H1 (cell line): ENCODE measurements at regions not wholly inside any gene's neighbourhood (a gene's known extent, or its start where the extent isn't known, plus 50 kb on each side); places are given as distances from the start of the nearest gene placed in this dataset.

Source experiments
- CTCF ChIA-PET: fragments of 300-600 bp; sonication (Branson Sonifier 250); formaldehyde crosslinking; loops from one replicate; lab custom pipeline; 2021; ENCODE audit not compliant: partially characterized antibody; lab: Charles Lee
- POLR2A ChIA-PET: fragments of 300-600 bp; sonication (Branson Sonifier 250); formaldehyde crosslinking; loops from one replicate; lab custom pipeline; 2021; ENCODE audit warnings: inconsistent platforms; ENCODE audit not compliant: partially characterized antibody; lab: Charles Lee
- DNase-seq, 2 experiments: peaks; one replicate each; pipeline versions ENCODE4 v3.0.0 to v3.0.0-alpha.2; 2010 to 2022; ENCODE audit warnings: low spot score in 2 of 2, low read depth in 1 of 2, mixed read lengths in 1 of 2
- FAIRE-seq: peaks from 2 replicates; lab custom pipeline; 2011; peaks lifted over from hg19 to GRCh38; lab: Jason Lieb, UNC
- H2AFZ ChIP-seq: 2 replicates; pipeline ENCODE4 v1.8.1; 2012; ENCODE audit warnings: low read length, inconsistent platforms
- H2AK5ac ChIP-seq: 2 replicates; pipeline ENCODE4 v1.6.1; 2013; ENCODE audit warnings: low read depth, low read length
- H2BK120ac ChIP-seq: replicated peaks from 2 replicates; pipeline ENCODE3; 2013; ENCODE audit warnings: low read depth, low read length, inconsistent platforms
- H2BK12ac ChIP-seq: 2 replicates; pipeline ENCODE4 v1.6.1; 2013; ENCODE audit warnings: low read depth, low read length
- H2BK15ac ChIP-seq: 2 replicates; pipeline ENCODE4 v1.6.1; 2013; ENCODE audit warnings: low read length
- H2BK20ac ChIP-seq: 2 replicates; pipeline ENCODE4 v1.6.1; 2013; ENCODE audit warnings: low read length
- H2BK5ac ChIP-seq: 2 replicates; pipeline ENCODE4 v1.6.1; 2013; ENCODE audit warnings: low read depth, low read length
- H3K14ac ChIP-seq: 2 replicates; pipeline ENCODE4 v1.6.1; 2013; ENCODE audit warnings: inconsistent platforms; ENCODE audit not compliant: insufficient read length
- H3K18ac ChIP-seq: 2 replicates; pipeline ENCODE4 v1.6.1; 2013; ENCODE audit warnings: low read length; ENCODE audit errors: extremely low read depth
- H3K23ac ChIP-seq: 2 replicates; pipeline ENCODE4 v1.6.1; 2013; ENCODE audit warnings: inconsistent platforms; ENCODE audit not compliant: insufficient read length
- H3K23me2 ChIP-seq: 2 replicates; pipeline ENCODE4 v1.6.1; 2013; ENCODE audit warnings: low read depth, low read length
- H3K27ac ChIP-seq: 2 replicates; pipeline ENCODE4 v1.6.1; 2011; ENCODE audit warnings: low read depth, low read length, inconsistent platforms
- H3K27me3 ChIP-seq, 4 experiments: replicated peaks in 1 of 4; 1 replicate in 1 of 4; 2 replicates in 3 of 4; pipeline versions ENCODE4 v1.6.1 to v1.8.1; 2011 to 2013; ENCODE audit warnings: low read length in 3 of 4, mild to moderate bottlenecking in 3 of 4, inconsistent platforms in 2 of 4, mixed read lengths in 2 of 4, moderate library complexity in 1 of 4; ENCODE audit not compliant: control insufficient read depth in 3 of 4, insufficient read depth in 3 of 4; ENCODE audit errors: extremely low read depth in 1 of 4
- H3K36me3 ChIP-seq, 4 experiments: 2 replicates each; pipeline versions ENCODE4 v1.6.1 to v1.8.1; 2011 to 2013; ENCODE audit warnings: mild to moderate bottlenecking in 4 of 4, low read length in 3 of 4, moderate library complexity in 2 of 4, control low read depth in 1 of 4, inconsistent platforms in 1 of 4; ENCODE audit not compliant: insufficient read depth in 4 of 4, control insufficient read depth in 2 of 4
- H3K4ac ChIP-seq: replicated peaks from 2 replicates; pipeline ENCODE3; 2013; ENCODE audit warnings: low read length, low read depth, mixed read lengths, inconsistent platforms; ENCODE audit not compliant: insufficient read length
- H3K4me1 ChIP-seq, 4 experiments: replicated peaks in 1 of 4; 1 replicate in 1 of 4; 2 replicates in 3 of 4; pipeline versions ENCODE4 v1.6.1 to v1.8.1; 2011 to 2013; ENCODE audit warnings: low read length in 3 of 4, inconsistent platforms in 2 of 4, mixed read lengths in 1 of 4; ENCODE audit not compliant: insufficient read depth in 4 of 4, control insufficient read depth in 3 of 4
- H3K4me2 ChIP-seq, 2 experiments: 2 replicates each; pipeline versions ENCODE4 v1.6.1 to v1.8.1; 2011 to 2013; ENCODE audit warnings: low read depth in 2 of 2, low read length in 2 of 2, control low read depth in 1 of 2, inconsistent platforms in 1 of 2, mild to moderate bottlenecking in 1 of 2; ENCODE audit not compliant: insufficient read depth in 1 of 2
- H3K4me3 ChIP-seq, 4 experiments: fragments of 200-600, 300-600 bp in 1 of 4; sonication (generic), shearing (Covaris generic), sonication (Bioruptor Twin) in 1 of 4; 2 replicates each; pipeline versions ENCODE4 v1.5.1 to v1.8.1; 2011 to 2016; ENCODE audit warnings: low read length in 4 of 4, low read depth in 3 of 4, control low read depth in 2 of 4, inconsistent platforms in 2 of 4, mild to moderate bottlenecking in 2 of 4, mixed read lengths in 1 of 4, moderate library complexity in 1 of 4; ENCODE audit not compliant: insufficient read depth in 2 of 4; ENCODE audit errors: extremely low read depth in 1 of 4
- H3K56ac ChIP-seq: replicated peaks from 2 replicates; pipeline ENCODE3; 2013; ENCODE audit warnings: low read depth, mild to moderate bottlenecking, mixed read lengths, low read length, inconsistent platforms; ENCODE audit not compliant: insufficient read length
- H3K79me1 ChIP-seq: 2 replicates; pipeline ENCODE4 v1.6.1; 2013; ENCODE audit warnings: low read depth, low read length, control low read depth
- H3K79me2 ChIP-seq, 2 experiments: 2 replicates each; pipeline versions ENCODE4 v1.6.1 to v1.8.1; 2012 to 2013; ENCODE audit warnings: low read length in 2 of 2, mild to moderate bottlenecking in 2 of 2, inconsistent platforms in 1 of 2; ENCODE audit not compliant: insufficient read depth in 2 of 2, control insufficient read depth in 1 of 2
- H3K9ac ChIP-seq, 4 experiments: replicated peaks in 1 of 4; 1 replicate in 1 of 4; 2 replicates in 3 of 4; pipeline versions ENCODE4 v1.6.1 to v1.8.1; 2011 to 2013; ENCODE audit warnings: low read depth in 3 of 4, low read length in 3 of 4, control low read depth in 2 of 4, mild to moderate bottlenecking in 2 of 4, moderate library complexity in 2 of 4, inconsistent platforms in 1 of 4; ENCODE audit errors: extremely low read depth in 1 of 4
- H3K9me3 ChIP-seq, 2 experiments: 2 replicates each; pipeline versions ENCODE4 v1.6.1 to v1.8.1; 2012 to 2013; ENCODE audit warnings: mild to moderate bottlenecking in 2 of 2, moderate library complexity in 2 of 2, control low read depth in 1 of 2, inconsistent platforms in 1 of 2, low read depth in 1 of 2, low read length in 1 of 2, mixed read lengths in 1 of 2; ENCODE audit not compliant: insufficient read depth in 2 of 2
- H4K20me1 ChIP-seq, 2 experiments: replicated peaks in 1 of 2; 2 replicates each; pipeline versions ENCODE3 to v1.8.1; 2011 to 2013; ENCODE audit warnings: inconsistent platforms in 2 of 2, low read length in 2 of 2, mild to moderate bottlenecking in 1 of 2; ENCODE audit not compliant: insufficient read depth in 2 of 2, control insufficient read depth in 1 of 2
- H4K5ac ChIP-seq: 2 replicates; pipeline ENCODE4 v1.6.1; 2013; ENCODE audit warnings: low read length, low read depth, mixed read lengths, inconsistent platforms; ENCODE audit not compliant: insufficient read length
- H4K8ac ChIP-seq: 2 replicates; pipeline ENCODE4 v1.8.0; 2013; ENCODE audit warnings: mild to moderate bottlenecking, moderate library complexity, low read length, inconsistent platforms; ENCODE audit not compliant: insufficient read depth; ENCODE audit errors: extremely low read depth
- H4K91ac ChIP-seq: replicated peaks from 2 replicates; pipeline ENCODE3; 2013; ENCODE audit warnings: low read length, mixed read lengths, inconsistent platforms; ENCODE audit not compliant: insufficient read length
- BRCA1 ChIP-seq: IDR thresholded peaks from 2 replicates; pipeline ENCODE4 v1.6.1; 2012; ENCODE audit warnings: low read depth, low read length, improper control_type of control experiment
- CREB1 ChIP-seq: IDR thresholded peaks from 2 replicates; pipeline ENCODE4 v1.6.1; 2012; ENCODE audit warnings: inconsistent platforms
- GTF2F1 ChIP-seq: IDR thresholded peaks from 2 replicates; pipeline ENCODE4 v1.6.1; 2012; ENCODE audit warnings: low read depth, low read length, improper control_type of control experiment, borderline replicate concordance
- HDAC2 ChIP-seq, 2 experiments: fragments of 300-600 bp in 1 of 2; sonication (generic) in 1 of 2; IDR thresholded peaks; 2 replicates each; pipeline ENCODE4 v1.6.1; 2011 to 2012; ENCODE audit warnings: low read depth in 2 of 2, low read length in 2 of 2, mild to moderate bottlenecking in 2 of 2, moderate library complexity in 2 of 2, borderline replicate concordance in 1 of 2, inconsistent platforms in 1 of 2
- KDM5A ChIP-seq: fragments of 200-600 bp; IDR thresholded peaks from 2 replicates; pipeline ENCODE4 v1.7.1; 2012; ENCODE audit warnings: mild to moderate bottlenecking, low read length, inconsistent platforms, mixed read lengths
- POU5F1 ChIP-seq: IDR thresholded peaks from 2 replicates; pipeline ENCODE4 v1.6.1; 2011; ENCODE audit warnings: low read depth, mild to moderate bottlenecking, low read length, moderate library complexity
- RXRA ChIP-seq: IDR thresholded peaks from 2 replicates; pipeline ENCODE4 v1.6.1; 2011; ENCODE audit warnings: low read depth, mild to moderate bottlenecking, low read length, moderate library complexity; ENCODE audit not compliant: insufficient read depth
- SAP30 ChIP-seq: fragments of 300-600 bp; sonication (generic); IDR thresholded peaks from 2 replicates; pipeline ENCODE4 v1.7.1; 2012; ENCODE audit warnings: low read length, moderate library complexity, mild to moderate bottlenecking, inconsistent platforms; ENCODE audit not compliant: insufficient read depth, insufficient replicate concordance
- TAF1 ChIP-seq: IDR thresholded peaks from 2 replicates; pipeline ENCODE4 v1.6.1; 2011; ENCODE audit warnings: mild to moderate bottlenecking, low read depth, low read length
- ZNF274 ChIP-seq: IDR thresholded peaks from 2 replicates; pipeline ENCODE4 v1.7.0; 2012; ENCODE audit warnings: low read length, borderline replicate concordance; ENCODE audit errors: extremely low read depth
- WGBS, 2 experiments: shearing (Covaris generic) in 1 of 2; methylation state at CpG; one replicate each; pipeline versions ENCODE4 v1.1.6 to v1.1.7; 2013 to 2015; ENCODE audit warnings: low lambda C conversion rate in 2 of 2, mixed read lengths in 2 of 2, inconsistent platforms in 1 of 2, low coverage in 1 of 2, missing lambda C conversion rate in 1 of 2; ENCODE audit not compliant: insufficient replicate concordance in 2 of 2, insufficient coverage in 1 of 2, insufficient read length in 1 of 2; ENCODE audit errors: extremely low coverage in 1 of 2, missing lambda C conversion rate in 1 of 2; 5-methylcytosine and 5-hydroxymethylcytosine counted together

GRCh38 chr18:45168866-45169600 lies 446.2 kb upstream of the SLC14A2 start:
- no peak overlapping the region for H3K4me2 ChIP-seq
- H3K9ac ChIP-seq = no peak overlapping the region
- CTCF ChIA-PET = no interaction called here

More at GRCh38 chr18:45168866-45169600, 446.2 kb upstream of the SLC14A2 start:
- no peak for TF ChIP-seq ZNF274
- TF ChIP-seq SAP30 = no peak
- TF ChIP-seq HDAC2 (IDR thresholded peaks at IDR 0.05; ENCODE audit: borderline replicate concordance in 1 of 2, low read depth in 2 of 2, low read length in 2 of 2) = no peak
- no peak for TF ChIP-seq POU5F1
- TF ChIP-seq RXRA = no peak
- TF ChIP-seq GTF2F1 = no peak
- no peak for TF ChIP-seq CREB1
- TF ChIP-seq BRCA1 = no peak
- TF ChIP-seq KDM5A = no peak
- no peak for TF ChIP-seq TAF1
- Histone ChIP-seq H3K14ac (no peak overlapping the region), H3K56ac (no peak overlapping the region), H3K36me3 (no peaks in the 10 kb centered on the region), H3K27me3 (no peaks in the 10 kb centered on the region), H4K20me1 (no peaks in the 10 kb centered on the region), H2BK5ac (no peak overlapping the region), H2BK15ac (no peak overlapping the region), H2AK5ac (no peak overlapping the region), H3K18ac (no peak overlapping the region), H3K27ac (no peak overlapping the region), H3K23ac (no peak overlapping the region), H4K91ac (no peak overlapping the region), H3K4ac (no peak overlapping the region), H3K79me1 (no peaks in the 10 kb centered on the region), H3K4me3 (no peak overlapping the region), H3K4me1 (no peaks in the 10 kb centered on the region), H4K8ac (no peak overlapping the region), H2BK12ac (no peak overlapping the region), H3K9me3 (no peaks in the 10 kb centered on the region), H2BK120ac (no peak overlapping the region), H2AFZ (no peak overlapping the region), H3K79me2 (no peaks in the 10 kb centered on the region), H3K23me2 (no peaks in the 10 kb centered on the region), H2BK20ac (no peak overlapping the region), H4K5ac (no peak overlapping the region)
- POLR2A ChIA-PET = no interaction called here
- WGBS, 2 experiments = 95% methylated on average over 2 of the region's 2 CpGs; no CpG with 5 or more reads in 1 of the 2 experiments
- DNase-seq (no peak), FAIRE-seq (no peak)
